Eye (tissue), 1 donor: ENCODE measurements at regions not wholly inside any gene's neighbourhood (a gene's known extent, or its start where the extent isn't known, plus 50 kb on each side); places are given as distances from the start of the nearest gene placed in this dataset.

Experiments
- DNase-seq: peaks from one replicate; pipeline ENCODE4 v3.0.0-alpha.2; 2015

- DNase-seq, result no peak
Observed at GRCh38 chr3:59277201-59277600, 227.4 kb upstream of the CFAP20DC start.

DNA sequence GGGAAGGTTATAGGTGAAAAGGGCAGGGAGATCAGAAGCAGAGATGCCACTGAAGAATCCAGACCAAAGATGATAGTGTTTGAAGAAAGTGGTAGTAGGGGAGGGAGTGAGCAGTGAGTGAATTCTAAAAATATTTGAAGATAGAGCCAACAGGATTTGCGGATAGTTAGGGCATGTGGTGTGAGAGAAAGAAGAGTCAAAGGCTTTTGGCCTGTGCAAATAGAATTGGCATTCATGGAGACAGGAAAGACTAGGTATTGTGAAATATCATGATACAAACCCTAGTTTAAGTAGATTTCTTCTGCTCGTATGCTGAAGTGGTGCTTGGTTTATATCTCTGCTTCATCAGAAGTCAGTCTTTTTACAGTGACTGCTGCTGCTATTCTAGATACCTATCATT, 224.2 kb upstream of the CFAP20DC start:
- DNase-seq, result no peak

DNA sequence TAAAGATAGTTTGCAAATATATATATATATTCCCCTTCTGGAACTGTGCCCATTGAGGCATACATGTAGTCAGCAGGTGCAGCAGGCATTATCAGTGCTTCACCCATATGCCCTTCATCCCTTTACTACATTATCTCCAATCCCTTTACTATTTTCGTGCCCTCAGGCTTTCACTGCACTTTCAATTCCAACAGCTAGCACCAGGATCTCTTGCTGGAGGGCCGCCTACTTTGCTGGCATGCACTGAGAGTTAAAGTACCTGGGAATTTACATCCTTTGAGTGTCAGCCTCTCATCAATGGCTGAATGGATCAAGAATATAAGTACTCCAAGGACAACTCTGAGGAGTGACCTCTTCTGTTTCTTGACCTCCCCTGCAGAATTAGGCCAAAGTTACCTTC, 222.1 kb upstream of the CFAP20DC start:
- no peak for DNase-seq

DNA sequence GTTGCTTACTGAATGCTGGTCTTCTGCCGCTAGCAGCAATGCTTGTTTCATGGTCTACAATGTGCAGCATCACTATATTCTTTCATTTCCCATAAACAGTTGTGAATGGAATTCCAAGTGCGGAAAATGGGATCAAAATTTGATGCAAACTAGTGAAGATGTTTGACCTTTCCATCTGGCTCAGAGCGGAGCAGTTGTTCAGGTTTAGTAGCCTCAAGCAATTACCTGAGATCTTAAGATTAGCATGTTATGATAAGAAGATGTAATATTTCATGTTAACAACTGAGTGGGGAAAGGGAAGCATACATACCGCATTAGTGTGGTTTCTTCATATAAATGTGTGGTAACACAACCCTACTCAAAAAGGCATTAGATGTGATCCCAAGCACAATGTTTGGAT, 221.1 kb upstream of the CFAP20DC start:
- no peak for DNase-seq

DNA sequence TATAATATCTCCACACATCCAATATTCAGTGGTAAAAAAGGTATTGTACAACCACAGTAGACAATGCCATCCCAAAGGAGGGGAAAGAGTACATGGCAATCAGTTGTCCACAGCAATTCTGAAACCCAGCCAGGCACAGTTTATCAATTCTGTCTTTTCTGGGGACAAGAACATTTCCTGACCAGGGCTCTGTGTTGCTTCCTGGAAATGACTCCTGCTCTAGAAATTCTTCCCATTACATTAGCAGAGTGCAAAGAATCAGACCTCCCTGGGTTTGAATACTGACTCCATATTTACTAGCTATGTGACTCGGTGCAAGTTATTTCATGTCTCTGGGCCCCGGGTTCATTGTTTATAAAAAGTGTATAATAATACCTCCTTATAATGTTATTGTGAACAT, 220.4 kb upstream of the CFAP20DC start:
- DNase-seq, result no peak

- no peak for DNase-seq
Observed at GRCh38 chr3:59268170-59268569, 218.3 kb upstream of the CFAP20DC start.

DNA sequence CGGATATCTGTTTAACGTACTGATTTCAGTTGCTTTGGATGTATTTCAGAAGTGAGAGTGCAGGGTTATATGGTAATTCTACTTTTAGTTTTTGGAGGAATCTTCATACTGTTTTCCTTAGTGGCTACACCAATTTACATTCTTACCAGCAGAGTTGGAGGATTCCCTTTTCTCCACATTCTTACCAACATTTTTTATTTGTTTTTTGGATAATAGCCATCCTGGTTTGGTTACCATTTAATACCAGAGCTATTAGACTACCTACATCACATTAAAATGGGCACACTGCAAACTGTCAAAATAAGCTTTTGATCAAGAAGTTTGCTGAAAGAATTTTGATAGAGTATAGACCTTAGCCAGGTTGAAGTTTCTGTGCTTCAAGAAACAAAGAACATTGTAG, 217.2 kb upstream of the CFAP20DC start:
- DNase-seq, result no peak

GRCh38 chr3:59266551-59266950, 216.7 kb upstream of the CFAP20DC start:
- DNase-seq, result no peak

GRCh38 chr3:59265566-59265965, 215.7 kb upstream of the CFAP20DC start:
- DNase-seq, result no peak

DNA sequence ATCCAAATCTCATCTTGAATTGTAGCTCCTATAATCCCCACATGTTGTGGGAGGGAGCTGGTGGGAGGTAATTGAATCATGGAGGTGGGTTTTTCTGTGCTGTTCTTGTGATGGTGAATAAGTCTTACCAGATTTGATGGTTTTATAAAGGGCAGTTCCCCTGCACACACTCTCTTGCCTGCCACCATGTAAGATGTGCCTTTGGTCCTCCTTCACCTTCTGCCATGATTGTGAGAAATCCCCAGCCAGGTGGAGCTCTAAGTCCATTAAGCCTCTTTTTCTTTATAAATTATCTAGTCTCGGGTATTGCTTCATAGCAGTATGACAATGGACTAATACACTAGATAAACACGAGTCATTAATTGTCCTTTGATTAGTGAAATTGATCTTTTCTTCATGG, 214.5 kb upstream of the CFAP20DC start:
- no peak for DNase-seq

DNA sequence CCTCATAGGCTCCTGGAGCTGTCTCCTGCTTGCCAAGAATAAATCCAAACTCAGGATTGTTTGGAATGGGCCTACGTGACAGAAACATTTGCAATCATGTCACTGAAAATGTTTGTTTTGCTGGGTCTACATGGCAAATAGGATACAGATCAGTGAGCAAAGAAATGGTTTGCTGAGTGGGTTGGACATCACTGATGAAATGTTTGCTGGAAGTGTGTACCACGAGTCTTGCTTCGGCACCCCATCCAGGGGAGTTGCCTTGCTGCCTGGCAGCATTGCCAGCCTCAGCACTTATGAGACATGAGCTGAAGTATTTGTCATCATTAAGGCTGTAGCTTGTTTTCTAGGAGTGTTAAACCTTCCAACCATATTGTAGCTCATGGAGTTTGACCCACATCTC, 213.3 kb upstream of the CFAP20DC start:
- no peak for DNase-seq

DNA sequence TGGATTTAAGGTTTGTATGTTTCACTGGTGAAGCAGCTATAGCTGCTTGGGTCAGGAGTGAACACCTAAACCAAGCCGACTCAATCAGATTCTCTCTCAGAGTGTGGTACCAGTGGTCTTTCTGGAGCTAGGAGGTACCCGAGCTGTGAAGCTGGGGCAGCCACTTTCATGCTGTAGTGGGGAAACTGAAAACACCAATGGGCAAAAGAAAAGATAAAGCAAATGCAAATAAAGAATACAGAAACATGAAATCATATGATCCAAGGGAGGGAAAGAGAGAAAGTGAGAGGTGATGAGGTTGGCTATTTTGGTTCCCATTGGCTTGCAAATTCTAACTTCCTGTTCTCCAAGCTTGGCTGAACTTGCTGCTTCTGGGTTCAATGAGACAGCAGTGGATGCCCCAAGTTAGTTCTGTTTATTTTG, 212.3 kb upstream of the CFAP20DC start:
- DNase-seq, result no peak

DNA sequence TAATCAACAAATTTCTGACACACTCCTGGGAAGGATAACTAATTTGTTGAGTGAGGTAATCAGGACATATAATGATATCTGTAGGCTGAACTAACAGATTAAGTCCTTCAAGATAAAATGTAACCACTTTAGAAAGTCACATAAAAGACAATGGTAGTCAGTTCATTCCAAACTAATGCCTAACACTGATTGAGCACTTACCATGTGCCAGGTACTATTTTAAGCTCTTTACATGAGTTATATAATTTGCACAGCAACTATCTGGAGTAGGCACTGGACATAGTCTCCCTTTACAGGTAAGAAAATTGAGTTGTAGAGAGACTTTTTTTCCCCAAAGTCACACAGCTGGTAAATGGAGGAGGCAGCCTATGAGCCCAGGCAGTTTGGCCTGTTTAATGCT, 211.2 kb upstream of the CFAP20DC start:
- no peak for DNase-seq

DNA sequence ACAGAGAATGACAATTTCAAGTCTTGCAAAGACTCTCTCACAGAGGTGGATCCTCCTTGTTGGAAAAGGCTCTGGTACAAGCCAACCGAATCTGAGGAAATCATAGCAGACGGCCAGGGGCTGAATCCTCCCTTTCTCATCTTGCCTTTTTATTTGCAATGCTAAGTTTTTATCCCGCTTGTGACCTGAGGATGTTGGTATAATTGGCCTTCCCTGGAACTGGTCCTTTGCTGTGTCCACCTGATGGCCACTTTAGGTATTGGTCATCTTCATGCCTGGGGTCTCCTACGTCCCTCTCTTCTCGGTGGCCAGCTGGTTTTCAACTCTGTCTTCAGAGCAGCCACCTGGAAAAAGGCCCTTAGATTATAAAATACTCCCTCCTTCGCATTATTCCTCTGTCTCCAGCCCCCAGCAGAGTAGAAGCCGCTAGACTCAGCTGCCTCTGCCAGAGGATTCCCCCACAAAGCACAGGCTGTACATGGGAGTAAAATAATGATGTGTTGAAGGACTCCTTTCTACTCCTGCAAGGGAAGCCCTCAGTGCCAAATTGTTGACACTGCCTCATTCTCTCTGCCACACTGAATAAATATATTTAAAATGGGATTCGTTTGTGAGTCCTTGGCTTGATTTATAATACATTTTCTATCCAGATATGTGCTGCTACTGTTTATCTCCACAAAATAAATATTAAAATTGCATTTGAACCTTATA, 208.9 kb upstream of the CFAP20DC start:
- DNase-seq, result no peak

DNA sequence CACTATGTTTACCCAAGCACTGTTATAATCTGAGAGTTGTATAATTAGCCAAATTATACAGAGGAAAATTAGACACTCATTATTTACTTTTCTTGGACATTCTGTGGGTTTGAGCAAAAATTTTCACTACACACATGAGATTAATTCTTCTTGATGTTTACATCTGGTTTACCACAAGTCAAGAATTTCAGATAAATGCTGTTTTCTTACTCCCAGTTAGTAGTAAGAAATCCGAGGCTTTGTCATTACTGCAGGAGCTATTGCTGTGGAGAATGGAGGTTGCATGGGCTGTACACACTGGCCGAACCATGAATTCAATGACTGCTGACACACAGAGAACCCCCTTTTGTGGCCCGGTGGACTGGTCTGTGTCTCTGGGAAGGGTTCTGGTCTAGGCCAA, 207.7 kb upstream of the CFAP20DC start:
- no peak for DNase-seq

DNA sequence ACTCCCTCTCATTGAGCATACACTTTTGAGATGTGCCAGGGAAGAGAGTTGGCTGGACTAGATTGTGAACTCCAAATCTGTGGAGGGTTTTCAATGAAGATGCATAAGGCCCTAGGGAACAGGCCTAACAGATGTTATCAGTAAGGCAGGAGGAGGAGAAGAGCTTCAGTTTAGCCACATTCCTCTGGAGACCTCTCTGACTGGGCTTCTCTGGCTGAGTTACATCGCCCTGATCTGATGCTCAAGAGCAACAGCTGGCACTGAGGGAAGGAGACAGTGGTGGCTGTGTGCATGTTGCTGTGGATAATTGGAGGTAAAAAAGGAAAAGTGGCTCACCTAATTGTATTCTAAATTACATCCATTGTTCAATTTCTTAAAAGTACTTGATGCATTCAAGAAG, 206.4 kb upstream of the CFAP20DC start:
- DNase-seq, result no peak

DNA sequence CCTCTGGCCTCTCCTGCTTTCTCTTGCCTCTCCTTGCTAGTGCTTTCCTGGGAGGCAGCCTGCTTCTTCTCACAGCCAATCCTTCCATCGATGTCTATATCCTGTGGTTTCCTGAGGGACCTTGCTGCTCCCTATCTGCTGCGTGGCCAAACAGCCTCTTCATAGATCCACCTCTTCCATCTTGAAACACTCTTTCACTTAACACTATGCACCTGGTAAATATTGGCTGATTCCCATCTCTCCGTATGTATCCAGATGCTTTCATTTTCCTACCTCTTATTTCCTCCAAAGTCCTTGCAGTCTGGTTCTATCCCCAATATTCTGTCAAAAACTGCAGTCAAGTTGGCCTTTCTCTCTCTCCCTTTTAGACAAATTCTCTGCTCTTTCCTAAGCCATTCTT, 205.2 kb upstream of the CFAP20DC start:
- no peak for DNase-seq

DNA sequence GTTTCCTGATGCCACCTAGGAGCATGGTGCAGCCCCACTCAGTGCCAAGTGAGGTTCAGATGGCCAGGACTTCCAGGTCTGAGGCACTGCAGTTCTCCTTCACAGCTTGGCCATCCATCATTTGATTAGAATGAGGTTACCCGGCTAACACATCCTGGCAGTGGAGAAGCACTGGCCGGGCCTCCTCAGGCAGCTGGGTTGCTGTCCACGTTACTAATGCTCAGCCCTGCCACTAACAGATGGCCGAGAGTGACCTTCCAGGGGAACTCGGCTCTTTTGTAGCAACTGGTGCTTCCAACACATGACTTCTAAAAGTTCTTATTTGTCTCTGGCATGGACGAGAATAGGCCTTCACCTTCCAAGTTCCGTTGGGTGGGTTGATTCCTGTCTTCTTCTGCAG, 204.6 kb upstream of the CFAP20DC start:
- DNase-seq, result no peak

GRCh38 chr3:59253523-59253922, 203.7 kb upstream of the CFAP20DC start:
- no peak for DNase-seq

- no peak for DNase-seq
Observed at GRCh38 chr3:59251869-59252268, 202.0 kb upstream of the CFAP20DC start.

- no peak for DNase-seq
Observed at GRCh38 chr3:59250600-59250999, 200.8 kb upstream of the CFAP20DC start.

GRCh38 chr3:59249698-59250361, 200.0 kb upstream of the CFAP20DC start:
- no peak for DNase-seq

GRCh38 chr3:59249004-59249403, 199.2 kb upstream of the CFAP20DC start:
- peak; percentile 37 for DNase-seq

- DNase-seq, result no peak
Observed at GRCh38 chr3:59247402-59247841, 197.6 kb upstream of the CFAP20DC start.
